ENCODE measurements at regions not wholly inside any gene's neighbourhood (a gene's known extent, or its start where the extent isn't known, plus 50 kb on each side); places are given as distances from the start of the nearest gene placed in this dataset.

DNA sequence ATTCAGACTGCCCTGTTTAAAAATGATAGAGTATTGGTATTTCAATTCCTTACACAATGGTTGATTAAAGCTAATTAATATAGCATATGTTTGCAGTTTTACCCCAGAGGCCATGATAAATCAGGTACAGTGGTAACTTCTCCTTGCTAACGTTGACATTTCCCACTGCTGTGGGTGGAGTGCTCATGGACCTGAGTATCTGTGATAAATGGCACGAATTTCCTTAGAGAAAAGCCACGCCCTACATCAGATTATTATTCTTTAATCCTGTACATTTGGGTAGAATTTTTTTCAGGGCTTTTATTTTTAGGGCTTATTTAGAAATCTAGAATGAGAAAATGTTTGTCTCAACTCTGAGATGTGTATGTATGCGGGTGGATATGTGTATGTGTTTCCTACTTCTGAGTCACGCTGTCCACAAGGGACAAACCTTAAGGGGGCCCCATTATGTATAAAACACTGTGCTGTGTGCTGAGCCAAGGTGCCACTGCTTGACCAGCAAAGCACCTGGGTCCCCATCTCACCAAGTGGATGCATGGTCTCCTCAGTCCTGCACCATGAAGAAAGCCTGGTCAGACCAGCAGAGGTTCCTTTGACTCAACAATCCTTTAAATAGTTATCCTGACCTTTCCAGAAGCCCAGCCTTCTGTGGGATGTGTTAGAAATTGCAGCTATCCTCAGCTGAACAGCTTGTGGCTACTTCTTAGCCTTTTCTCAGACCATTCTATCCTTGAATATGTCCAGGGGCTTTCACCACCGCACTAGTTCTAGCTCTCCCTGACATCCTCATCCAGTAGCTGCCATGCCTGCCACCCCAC lies 57.9 kb upstream of the STK38L start:
- TF ChIP-seq, protein P1, sequence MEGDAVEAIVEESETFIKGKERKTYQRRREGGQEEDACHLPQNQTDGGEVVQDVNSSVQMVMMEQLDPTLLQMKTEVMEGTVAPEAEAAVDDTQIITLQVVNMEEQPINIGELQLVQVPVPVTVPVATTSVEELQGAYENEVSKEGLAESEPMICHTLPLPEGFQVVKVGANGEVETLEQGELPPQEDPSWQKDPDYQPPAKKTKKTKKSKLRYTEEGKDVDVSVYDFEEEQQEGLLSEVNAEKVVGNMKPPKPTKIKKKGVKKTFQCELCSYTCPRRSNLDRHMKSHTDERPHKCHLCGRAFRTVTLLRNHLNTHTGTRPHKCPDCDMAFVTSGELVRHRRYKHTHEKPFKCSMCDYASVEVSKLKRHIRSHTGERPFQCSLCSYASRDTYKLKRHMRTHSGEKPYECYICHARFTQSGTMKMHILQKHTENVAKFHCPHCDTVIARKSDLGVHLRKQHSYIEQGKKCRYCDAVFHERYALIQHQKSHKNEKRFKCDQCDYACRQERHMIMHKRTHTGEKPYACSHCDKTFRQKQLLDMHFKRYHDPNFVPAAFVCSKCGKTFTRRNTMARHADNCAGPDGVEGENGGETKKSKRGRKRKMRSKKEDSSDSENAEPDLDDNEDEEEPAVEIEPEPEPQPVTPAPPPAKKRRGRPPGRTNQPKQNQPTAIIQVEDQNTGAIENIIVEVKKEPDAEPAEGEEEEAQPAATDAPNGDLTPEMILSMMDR (IDR thresholded peaks at IDR 0.05; ENCODE audit: control extremely low read depth, extremely low read depth, low read depth, missing control alignments): no peak
- ChIA-PET CTCF (interaction anchor here (0.8 to 3.8 kb wide), 7 partner anchors 8 to 117 kb away, joined by 3 to 26 read pairs (median 4); no protein-coding TSS in a partner anchor), POLR2A (no interaction called here)
- no peak for DNase-seq (ENCODE audit: extremely low spot score)

DNA sequence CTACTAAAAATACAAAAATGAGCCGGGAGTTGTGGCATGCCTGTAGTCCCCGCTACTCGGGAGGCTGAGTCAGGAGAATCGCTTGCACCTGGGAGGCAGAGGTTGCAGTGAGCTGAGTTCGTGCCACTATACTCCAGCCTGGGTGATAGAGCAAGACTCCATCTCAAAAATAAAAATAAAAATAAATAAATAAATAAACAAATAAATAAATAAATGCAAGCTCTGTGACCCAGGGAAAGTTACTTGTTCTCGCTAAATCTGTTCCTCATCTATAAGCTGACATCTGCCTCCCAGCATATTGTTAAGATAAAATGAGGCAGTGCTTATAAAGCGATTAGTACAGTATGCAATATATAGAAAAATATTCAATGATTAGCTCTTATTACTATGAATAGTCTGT lies 56.4 kb upstream of the STK38L start:
- CTCF ChIA-PET: interaction anchor here (0.9 to 3.8 kb wide), 8 partner anchors 9 to 65 kb away, joined by 3 to 26 read pairs (median 4); no protein-coding TSS in a partner anchor
- no peak for DNase-seq (ENCODE audit: extremely low spot score)
- POLR2A ChIA-PET: no interaction called here
- TF ChIP-seq, protein P1 (IDR thresholded peaks at IDR 0.05; ENCODE audit: control extremely low read depth, extremely low read depth, low read depth, missing control alignments): no peak

DNA sequence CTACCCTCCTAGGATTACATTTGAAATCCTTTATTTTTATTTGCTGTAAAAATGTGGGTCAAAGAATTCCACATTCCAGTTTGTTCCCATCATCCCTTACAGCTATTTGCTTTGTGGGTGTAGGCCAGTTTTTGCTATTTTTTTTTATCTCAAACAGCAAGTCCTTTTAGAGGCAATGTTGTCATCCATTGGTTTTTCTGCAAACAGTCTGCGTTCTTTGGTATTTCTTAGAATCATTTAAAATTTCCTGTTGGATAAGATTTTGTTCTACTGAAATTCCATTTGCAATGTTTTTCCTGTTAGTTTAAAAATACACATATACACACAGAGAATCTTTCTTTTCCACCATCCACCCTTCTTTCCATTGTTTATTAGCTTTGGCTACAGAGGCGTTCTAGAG lies 53.3 kb upstream of the STK38L start:
- CTCF ChIA-PET: interaction anchor here (0.7 to 3.7 kb wide), 8 partner anchors 10 to 115 kb away, joined by 3 to 25 read pairs (median 5); no protein-coding TSS in a partner anchor
- TF ChIP-seq, protein P1 (IDR thresholded peaks at IDR 0.05; ENCODE audit: control extremely low read depth, extremely low read depth, low read depth, missing control alignments): no peak
- DNase-seq (ENCODE audit: extremely low spot score): no peak
- POLR2A ChIA-PET: no interaction called here

DNA sequence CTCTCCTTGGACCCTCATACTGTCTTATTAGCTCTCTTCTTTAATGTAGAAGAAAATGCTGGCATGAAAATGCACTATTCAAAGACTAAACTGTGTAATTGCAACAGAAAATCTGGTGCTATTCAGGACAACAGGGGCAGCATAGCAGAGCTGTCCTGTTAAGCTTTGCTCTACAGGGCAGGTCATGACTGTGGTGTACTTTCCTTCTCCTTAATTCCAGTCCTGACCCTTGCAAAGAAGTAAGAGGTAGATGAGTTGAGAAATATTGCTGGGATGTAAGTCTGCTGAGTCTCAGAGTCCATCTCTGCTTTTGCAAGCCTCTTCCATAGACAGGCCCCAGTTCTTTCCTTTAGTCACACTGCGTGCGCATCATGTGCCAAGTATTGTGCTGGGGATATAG lies 52.6 kb upstream of the STK38L start:
- TF ChIP-seq, protein P1 (IDR thresholded peaks at IDR 0.05; ENCODE audit: control extremely low read depth, extremely low read depth, low read depth, missing control alignments): no peak
- POLR2A ChIA-PET: no interaction called here
- no peak for DNase-seq (ENCODE audit: extremely low spot score)
- CTCF ChIA-PET: interaction anchor here (1.3 to 3.7 kb wide), 9 partner anchors 9 to 56 kb away, joined by 3 to 25 read pairs (median 4); no protein-coding TSS in a partner anchor

DNA sequence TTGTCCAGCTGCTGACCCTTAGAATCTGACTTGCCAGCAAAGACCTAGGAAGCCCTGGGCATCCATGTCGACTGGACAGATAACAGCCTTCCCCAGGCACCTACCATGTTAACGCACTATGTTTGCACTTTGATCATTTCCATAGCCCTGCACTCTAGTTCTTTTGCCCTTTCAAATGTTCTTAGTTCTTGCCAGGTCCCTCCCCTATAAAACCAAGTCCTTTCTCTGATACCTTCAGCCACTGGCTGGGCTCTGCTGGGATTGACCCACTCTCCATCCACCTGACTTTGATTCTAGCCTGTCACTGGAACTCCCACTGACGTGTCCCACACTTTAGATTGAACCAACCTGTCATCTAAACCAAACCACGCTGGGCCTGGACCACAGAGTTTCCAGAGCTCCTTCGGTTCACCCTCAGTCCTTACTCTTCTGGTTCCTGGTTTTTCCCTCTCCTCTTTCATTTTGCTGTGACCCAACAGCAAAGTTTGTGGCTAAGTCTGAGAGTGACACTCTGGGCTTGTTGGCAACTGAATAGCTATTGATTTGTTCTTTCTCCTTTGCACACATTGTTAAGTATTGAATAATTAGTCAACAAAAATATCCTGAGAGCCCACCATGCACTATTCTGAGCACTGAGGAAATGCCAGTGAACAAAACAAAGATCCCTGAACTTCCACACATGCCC lies 51.8 kb upstream of the STK38L start:
- TF ChIP-seq, protein P1 (IDR thresholded peaks at IDR 0.05; ENCODE audit: control extremely low read depth, extremely low read depth, low read depth, missing control alignments): no peak

DNA sequence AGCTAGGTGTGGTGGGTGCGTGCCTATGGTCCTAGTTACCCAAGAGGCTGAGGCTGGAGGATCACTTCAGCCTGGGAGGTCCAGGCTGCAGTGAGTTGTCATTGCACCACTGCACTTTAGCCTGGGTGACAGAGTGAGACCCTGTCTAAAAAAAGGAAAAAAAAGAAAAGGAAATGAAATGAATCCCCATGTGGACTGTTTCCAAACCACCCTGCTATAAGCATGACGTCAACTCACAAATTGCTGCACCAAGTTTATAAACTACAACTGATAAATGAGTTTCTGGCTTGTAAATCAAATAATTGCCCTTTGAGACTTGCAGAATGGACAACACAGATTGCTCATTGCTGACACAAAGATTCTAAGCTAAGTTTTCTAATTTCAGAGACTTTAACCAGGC lies 51.0 kb upstream of the STK38L start:
- ChIA-PET CTCF (interaction anchor here (0.7 to 3.7 kb wide), 6 partner anchors 9 to 41 kb away, joined by 3 to 25 read pairs (median 4); no protein-coding TSS in a partner anchor), POLR2A (no interaction called here)
- TF ChIP-seq, protein P1 (IDR thresholded peaks at IDR 0.05; ENCODE audit: control extremely low read depth, extremely low read depth, low read depth, missing control alignments): no peak
- DNase-seq (ENCODE audit: extremely low spot score): no peak

More for the DNA sequence above, 51.8 kb upstream of the STK38L start:
- POLR2A ChIA-PET: no interaction called here
- CTCF ChIA-PET: interaction anchor here (1.2 to 3.7 kb wide), 9 partner anchors 10 to 56 kb away, joined by 3 to 25 read pairs (median 4); no protein-coding TSS in a partner anchor
- no peak for DNase-seq (ENCODE audit: extremely low spot score)
